ENCODE measurements at regions not wholly inside any gene's neighbourhood (a gene's known extent, or its start where the extent isn't known, plus 50 kb on each side); places are given as distances from the start of the nearest gene placed in this dataset.

- TF ChIP-seq POLR2A (IDR thresholded peaks at IDR 0.05): no peak
- no peak for TF ChIP-seq CTCF (IDR thresholded peaks at IDR 0.05)
- H3K9me3 ChIP-seq: no peaks in the 10 kb centered on the region
- no peak overlapping the region for H3K27ac ChIP-seq
- no peaks in the 10 kb centered on the region for H3K4me1 ChIP-seq
- no peak for ATAC-seq
- no peak overlapping the region for H3K4me3 ChIP-seq
- H3K27me3 ChIP-seq: no peaks in the 10 kb centered on the region
- DNase-seq: no peak
- 31 to 63% (median 48%) methylated on average over 3 of the region's 3 CpGs for WGBS, 4 donors
- intact Hi-C loops (cut with DNase I): no loop called here
- no peaks in the 10 kb centered on the region for H3K36me3 ChIP-seq
Measured at GRCh38 chr14:40581264-40581663, 1025.4 kb upstream of the LRFN5 start.

- intact Hi-C loops (cut with DNase I): no loop called here
- H3K27me3 ChIP-seq: no peaks in the 10 kb centered on the region
- H3K9me3 ChIP-seq: no peaks in the 10 kb centered on the region
- no peaks in the 10 kb centered on the region for H3K36me3 ChIP-seq
- TF ChIP-seq POLR2A (IDR thresholded peaks at IDR 0.05) (no peak), CTCF (IDR thresholded peaks at IDR 0.05) (no peak)
- H3K4me3 ChIP-seq: no peak overlapping the region
- 68 to 73% (median 72%) methylated on average over 4 of the region's 4 CpGs for WGBS, 4 donors
- H3K27ac ChIP-seq: no peak overlapping the region
- no peaks in the 10 kb centered on the region for H3K4me1 ChIP-seq
- no peak for ATAC-seq
- no peak for DNase-seq
Measured at GRCh38 chr14:40576880-40577478, 1029.7 kb upstream of the LRFN5 start.

- Histone ChIP-seq H3K36me3 (no peaks in the 10 kb centered on the region), H3K9me3 (no peaks in the 10 kb centered on the region), H3K27ac (no peak overlapping the region), H3K4me3 (no peak overlapping the region), H3K4me1 (no peaks in the 10 kb centered on the region), H3K27me3 (no peaks in the 10 kb centered on the region)
- DNase-seq (no peak), ATAC-seq (no peak)
- WGBS, 4 donors: 33 to 40% (median 35%) methylated on average over 3 of the region's 3 CpGs
- intact Hi-C loops (cut with DNase I): no loop called here
- TF ChIP-seq POLR2A (IDR thresholded peaks at IDR 0.05) (no peak), CTCF (IDR thresholded peaks at IDR 0.05) (no peak)
Measured at GRCh38 chr14:40574780-40575179, 1031.9 kb upstream of the LRFN5 start.

GRCh38 chr14:40525314-40525713 is 1081.4 kb upstream of the LRFN5 start:
- Histone ChIP-seq H3K4me1 (no peaks in the 10 kb centered on the region), H3K27me3 (no peaks in the 10 kb centered on the region), H3K36me3 (no peaks in the 10 kb centered on the region), H3K27ac (no peak overlapping the region), H3K9me3 (no peaks in the 10 kb centered on the region), H3K4me3 (no peak overlapping the region)
- WGBS, 4 donors: 61 to 75% (median 71%) methylated on average over 1 of the region's 1 CpG
- ATAC-seq: no peak
- no peak for DNase-seq
- no peak for TF ChIP-seq CTCF (IDR thresholded peaks at IDR 0.05)
- TF ChIP-seq POLR2A (IDR thresholded peaks at IDR 0.05): no peak
- intact Hi-C loops (cut with DNase I): no loop called here
